ENCODE measurements at regions not wholly inside any gene's neighbourhood (a gene's known extent, or its start where the extent isn't known, plus 50 kb on each side); places are given as distances from the start of the nearest gene placed in this dataset.

DNA sequence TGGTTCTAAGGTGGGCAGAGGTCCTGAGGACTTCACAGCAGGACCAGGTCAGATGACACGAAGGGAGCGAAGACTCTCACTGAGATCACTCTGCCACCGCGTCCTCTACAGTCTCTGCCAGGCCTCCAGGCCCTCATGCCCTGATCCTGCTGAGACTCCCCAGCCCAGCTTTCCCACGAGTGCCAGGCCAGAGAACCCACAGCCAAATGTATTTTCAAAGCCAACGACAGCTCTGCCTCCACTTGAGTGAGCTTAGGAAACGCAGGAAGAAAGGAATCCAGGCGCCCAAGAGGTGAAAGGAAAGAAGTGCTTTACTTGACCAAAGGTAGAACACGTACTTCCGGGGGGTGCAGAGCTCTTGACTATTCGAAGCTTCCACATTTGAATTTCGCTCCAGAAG lies 275.0 kb downstream of the XXYLT1 start:
- DNase-seq = no peak

DNA sequence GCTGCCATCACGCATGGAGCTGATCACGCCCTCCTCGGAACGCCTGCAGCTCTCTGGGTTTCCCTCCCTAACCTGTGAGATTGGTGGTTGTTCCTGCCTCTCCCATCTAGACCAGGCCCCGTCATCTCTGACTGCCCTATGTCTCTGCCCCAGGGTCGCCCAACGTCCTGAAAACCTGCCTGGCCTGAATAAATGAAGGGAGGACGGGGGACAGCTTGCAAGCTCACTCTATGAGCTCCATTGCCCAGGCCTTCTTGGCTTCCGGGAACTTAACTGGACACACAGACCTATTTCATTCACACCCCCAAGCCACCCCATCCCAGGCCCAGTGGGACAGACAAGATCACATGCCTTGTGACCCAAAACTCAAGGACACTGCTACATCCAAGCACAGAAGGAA lies 274.2 kb downstream of the XXYLT1 start:
- no peak for DNase-seq

DNA sequence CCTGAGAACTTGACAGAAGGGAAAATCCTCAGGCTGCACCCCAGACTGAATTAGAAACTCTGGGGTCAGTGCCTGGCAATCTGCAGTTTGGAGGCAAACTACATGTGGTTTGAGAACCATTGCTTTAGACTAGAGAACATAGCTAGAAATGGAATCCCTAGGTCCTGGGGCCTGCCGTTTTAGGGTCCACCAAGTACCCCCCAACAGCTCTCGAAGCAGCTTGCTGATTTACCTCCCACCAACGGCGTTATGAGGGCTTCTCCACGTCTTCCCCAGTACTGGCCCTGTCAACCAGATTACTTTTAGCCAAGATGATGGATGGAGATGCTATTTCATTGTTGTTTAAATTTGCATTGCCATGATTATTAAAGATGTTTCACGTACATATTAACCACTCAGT lies 272.5 kb downstream of the XXYLT1 start:
- DNase-seq = no peak

DNA sequence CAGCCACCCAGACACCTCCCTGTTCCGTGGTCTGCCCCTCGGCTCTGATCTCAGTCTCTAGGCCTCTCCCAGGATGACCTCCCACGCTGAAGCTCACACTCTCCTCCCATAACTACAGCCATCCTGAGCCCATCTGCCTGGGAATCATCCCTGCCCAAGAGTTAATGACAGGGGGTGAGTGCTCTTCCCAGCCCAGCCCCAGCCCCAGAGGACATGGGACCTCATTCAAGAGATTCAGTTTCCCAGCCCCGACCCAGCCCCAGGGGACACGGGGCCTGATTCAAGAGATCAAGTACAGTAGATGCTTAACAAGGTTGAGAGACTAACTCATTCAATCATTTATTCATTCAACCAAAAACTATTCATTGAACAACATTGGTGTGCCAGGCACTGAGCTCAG lies 272.0 kb downstream of the XXYLT1 start:
- DNase-seq = no peak

DNA sequence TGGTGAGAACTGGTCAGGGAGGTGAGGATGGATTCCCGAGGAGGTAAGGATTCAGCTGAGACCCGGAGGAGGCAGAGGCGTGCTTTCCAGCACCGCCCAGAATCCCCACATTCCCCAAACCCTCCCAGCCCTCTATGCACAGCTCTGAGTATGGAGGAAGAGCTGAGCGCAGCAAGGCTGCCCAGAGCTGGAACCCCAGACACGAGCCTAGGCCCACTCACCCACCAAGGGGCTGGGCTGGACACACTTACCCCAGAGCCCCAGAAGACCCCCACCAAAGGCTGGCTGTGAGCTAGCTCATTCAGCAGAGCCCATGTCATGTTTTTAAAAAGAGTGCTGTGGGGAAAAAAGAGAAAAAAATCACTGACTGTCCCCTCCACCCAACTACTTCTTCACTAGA lies 271.5 kb downstream of the XXYLT1 start:
- DNase-seq = no peak

DNA sequence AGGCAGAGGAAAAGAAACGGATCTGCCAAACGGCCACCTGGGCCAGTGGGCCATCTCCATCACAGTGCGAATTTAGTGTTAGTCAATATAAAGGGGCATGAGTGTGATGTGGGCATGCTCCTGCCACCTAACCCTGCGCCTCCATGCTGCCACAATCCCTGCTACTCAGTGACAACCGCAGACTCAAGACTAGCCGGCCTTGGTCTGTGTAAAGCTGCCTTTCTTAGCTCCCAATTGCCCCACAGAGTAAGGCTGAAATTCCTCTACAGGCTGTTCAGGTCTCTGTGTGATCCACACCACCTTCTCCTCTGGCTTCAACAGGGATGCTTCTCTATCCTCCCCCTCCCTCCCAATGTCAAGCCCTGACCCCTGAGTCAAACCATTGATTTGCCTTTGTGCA lies 269.7 kb downstream of the XXYLT1 start:
- DNase-seq = no peak

DNA sequence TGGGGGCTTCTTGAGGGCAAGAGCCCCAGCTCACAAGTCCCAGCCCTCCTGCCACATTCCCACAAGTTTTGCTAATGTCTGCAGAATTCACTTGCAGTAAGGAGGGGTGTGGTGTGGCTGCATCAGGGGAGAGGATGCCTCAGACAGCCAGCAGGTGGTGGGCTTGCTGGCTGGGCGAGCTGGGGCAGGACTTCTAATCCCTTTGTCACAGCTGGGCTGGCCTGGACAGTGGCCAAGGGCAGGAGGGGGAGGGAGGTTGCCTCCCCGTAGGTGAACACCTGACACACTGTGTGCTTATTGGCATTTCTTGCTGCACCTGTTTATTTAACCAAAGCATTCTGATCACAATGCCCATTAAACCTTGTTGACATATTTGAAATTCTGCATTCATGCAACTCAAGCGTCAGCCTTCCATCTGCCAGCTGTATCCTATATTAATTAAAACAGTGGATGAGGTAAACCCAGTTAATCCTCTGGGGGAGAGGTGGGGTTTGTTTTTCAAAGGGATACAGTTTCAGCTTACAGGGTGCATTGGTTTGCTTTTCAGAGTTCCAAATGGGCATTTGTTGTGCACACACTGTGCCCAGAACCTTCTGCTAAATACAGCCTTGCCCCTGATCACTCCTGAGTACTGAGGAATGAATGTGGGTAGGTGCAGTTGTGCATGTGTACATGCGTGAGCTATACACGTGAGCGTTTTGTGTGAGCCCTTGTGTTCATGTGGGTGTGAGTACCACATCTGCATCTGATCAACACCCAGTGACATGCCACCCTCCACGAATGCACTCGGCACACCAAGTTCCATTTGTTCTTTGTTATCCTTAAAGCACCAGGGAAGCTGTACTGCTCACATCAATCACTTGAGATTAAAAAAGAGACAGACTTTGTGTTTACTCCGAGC lies 268.7 kb downstream of the XXYLT1 start:
- no peak for DNase-seq

DNA sequence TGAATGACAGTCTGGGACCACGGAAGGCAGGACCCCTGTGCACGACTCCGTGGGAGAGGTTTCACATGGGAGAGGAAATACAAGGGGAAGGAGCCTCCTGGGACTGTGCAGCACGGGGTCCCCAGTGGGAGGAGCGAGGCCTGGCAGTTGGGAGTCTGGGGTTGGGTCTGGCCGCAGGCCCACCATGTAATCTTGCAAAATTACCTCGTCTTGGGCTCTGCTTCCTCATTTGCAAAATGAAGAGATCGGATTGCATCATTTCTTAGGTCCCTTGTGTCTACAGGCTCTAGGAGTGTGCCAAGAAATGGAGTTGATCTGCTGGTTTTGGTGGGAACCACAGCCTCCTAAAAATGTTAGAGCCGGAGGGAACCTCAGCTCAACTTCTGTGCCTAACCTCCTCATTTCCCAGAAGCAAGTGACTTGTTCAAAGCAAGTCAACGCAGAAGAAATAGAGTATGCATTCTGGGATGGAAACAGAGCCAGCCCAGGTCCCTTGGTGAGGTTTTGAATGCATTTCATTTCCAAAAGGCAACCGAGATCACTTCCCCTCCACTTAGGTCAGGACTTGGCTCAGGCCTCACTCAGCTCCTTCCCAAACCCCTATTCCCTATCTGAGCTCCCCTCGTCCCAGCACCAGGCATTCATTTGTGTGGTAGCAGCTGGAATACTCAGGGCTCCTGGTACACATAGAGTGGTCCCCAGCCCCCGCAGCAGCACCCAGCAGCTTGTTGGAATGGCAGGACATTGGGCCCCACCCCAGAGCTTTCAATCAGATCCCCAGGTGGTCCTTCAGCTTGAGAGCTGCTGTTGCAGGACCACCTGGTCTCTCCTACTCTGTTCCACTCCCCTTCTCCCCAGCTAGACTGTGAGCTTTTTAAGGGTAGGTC lies 267.7 kb downstream of the XXYLT1 start:
- DNase-seq = no peak

DNA sequence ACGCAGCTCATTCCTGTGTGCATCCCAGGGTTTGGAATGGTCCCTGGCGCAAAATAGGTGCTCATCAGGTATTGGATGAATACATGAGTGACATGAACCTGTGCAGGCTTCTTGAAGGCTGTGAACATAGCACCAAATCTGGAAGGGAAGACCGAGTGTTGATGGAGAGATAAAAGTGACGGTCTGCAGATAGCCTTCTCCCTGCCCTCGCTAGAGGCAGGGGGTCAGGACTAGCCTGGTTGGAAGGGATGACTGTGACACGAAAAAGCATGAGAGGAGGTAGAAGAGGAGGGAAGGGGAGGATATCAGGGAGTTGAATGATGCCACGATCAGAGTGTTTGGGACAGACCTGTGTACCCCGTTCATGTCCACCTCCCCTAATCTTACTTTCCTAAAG lies 267.1 kb downstream of the XXYLT1 start:
- DNase-seq = no peak

DNA sequence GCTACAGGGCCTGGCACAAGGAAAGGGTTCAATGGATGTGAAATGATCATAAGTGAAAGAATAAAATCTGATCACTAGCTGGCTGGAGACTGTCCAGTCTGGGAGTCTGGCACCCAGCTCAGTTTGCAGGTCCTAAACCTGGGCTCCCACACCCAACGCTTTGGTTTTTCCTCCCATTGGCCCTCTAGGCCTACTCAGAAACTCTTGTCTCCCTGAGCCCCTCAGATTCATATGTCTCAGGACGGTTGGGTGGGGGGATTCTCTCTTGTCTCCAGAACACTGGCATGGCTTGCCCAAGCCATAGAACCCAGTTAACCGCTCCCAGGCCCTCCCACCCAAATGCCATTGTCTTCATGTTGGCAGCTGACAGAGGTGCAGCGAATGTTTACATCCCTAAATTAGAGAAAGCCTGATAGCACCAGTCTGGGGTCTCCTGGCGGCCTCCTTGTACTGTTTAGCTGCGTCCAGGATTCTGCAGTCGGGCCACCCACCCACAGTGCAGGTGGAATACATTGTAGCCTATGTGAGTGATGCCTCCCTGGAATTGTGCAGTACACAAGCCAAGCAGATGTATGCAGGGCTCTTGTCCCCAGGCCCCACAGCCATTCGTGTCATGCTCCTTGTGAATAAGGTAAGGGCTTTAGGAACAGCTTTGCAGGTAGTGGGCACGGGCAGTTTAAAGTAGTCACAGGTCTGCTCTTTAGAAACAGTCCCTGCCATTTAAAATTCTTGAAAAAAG lies 266.3 kb downstream of the XXYLT1 start:
- no peak for DNase-seq

DNA sequence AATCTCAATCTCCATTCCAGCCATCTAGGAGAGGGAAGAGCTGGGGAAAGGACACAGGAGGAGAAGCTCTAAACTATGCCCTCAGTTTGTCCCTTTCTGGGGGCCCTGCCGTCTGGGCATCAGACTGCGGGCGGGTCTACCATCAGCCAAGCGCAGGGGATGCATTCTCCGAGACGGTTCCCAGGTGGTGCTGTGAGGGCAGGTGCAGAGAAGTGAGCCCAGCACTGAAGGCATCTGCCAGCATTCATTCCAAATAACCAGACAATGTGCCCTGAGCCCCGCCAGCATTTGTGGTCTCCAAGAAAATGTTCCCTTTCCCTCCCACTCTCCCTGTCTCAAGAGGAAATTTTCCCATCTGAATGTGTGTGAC lies 265.7 kb downstream of the XXYLT1 start:
- no peak for DNase-seq

DNA sequence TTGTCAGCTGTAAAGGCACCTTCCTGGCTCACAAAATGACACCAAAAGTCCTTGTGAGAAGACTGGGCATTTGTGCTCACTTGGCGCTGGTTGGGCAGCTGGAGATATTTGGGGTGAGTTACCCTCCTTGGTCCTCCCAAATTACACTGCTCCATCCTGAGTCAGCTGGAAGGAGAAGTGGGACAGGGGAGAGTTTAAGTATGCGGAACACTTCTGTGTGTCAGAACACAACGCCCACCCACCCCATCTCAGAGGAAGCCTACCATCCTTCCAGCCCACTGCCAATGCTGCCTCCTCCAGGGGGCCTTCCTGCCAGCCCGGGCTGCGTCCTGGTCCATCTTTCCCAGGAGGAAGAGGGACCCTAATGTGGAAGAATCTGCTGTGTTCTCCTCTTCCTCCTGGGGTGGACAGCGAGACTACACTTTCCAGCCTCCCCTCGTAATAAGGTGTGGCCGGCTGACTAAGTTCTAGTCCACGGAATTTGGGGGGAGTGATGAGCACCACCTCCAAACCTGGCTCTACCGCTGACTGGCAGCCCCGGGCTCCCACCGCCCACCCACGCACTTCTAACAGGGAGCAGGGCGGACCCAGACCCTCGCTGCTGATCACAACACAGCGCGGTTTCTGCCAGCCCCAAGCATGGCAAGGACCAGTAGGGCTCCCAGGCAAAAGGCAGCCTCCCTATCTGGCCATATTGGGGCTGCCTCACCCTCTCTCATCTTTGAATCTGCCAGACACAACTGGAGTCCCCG lies 265.0 kb downstream of the XXYLT1 start:
- no peak for DNase-seq

DNA sequence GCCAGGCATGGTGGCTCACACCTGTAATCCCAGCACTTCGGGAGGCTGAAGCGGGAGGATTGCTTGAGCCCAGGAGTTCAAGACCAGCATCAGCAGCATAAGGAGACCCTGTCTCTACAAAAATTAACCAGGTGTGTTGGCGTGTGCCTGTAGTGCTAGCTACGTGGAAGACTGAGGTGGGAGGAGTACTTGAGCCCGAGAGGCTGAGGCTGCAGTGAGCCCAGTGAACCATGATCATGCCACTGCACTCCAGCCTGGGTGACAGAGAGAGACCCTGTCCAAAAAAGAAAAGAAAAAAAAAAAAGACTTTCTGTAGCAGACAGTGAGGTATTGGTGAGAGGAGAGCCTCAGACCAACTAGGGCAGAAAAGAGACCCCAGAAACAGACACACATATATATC lies 263.8 kb downstream of the XXYLT1 start:
- DNase-seq = no peak

DNA sequence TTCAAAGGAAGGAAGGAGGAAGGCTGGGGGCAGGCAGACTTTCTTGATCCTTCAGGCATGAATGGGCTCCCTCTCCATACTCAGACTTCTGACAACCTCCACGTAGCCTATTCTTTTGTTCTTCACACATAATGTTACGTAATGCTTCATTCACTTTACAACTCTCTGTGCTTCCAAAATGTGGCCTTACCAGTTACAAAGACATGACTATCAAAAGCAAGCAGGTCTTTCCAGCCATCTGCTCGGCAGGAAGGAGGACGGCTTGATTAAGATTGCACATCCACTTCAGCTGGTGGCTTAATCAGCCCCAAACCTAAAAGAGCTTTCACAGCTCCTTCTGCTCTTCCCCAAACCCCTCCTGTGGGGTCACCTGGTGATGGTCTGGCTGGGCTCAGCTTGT lies 263.2 kb downstream of the XXYLT1 start:
- DNase-seq = no peak

DNA sequence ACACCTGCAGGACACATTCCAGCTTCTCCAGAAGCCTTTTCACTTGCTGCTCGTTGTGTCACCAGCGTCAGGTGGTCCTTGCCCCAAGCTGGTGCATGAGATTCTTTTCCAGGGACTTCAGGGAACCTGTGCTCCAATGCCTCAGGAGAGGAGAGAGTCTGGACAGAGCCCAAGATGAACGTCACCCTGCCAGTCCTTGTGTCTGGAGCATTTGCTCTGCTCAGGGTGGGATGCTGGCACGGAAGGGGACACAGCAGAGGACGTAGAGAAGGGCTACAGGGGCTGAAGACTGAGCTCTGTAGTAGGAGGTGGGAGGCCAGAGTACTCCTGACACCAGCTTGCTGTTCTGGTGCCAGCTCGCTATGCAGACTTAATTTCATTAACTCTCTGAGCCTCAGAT lies 262.1 kb downstream of the XXYLT1 start:
- no peak for DNase-seq

DNA sequence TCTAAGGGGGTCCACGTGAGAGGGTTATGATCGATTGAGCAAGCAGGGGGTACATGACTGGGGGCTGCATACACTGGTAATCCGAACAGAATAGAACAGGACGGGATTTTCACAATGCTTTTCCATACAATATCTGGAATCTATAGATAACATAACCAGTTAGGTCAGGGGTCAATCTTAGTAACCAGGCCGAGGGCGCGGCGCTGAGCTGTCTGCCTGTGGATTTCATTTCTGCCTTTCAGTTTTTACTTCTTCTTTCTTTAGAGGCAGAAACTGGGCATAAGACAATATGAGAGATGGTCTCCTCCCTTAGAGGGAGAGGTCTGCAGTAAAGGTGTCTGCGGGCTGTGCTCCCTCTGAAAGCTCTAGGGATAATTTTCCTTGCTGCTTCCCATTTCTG lies 261.3 kb downstream of the XXYLT1 start:
- DNase-seq = no peak

DNA sequence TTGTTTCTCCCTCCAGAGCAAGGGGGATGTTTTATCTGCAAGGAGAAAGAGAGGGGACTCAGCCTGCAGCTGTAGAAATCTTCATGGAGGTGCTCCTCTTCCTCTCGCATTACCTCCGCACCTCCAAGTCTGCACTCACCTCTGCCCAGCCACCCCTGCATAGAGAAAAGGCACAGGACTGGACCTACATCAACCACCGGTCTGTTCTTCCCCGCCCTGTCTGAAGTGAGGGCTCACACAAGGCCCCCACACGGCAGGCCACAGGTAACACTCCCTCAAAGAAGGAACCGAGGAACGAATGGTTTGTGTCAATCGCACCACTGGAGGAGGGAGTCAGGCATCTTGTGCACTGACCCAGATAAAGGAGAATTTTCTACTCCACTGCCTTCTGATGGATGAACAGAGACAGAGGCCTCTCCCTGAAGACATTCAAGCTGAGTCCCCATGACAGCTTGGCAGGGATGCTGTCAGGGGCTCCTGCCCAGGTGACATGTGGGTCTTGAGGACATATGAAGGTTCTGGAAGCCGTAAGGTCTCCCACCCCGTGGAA lies 260.3 kb downstream of the XXYLT1 start:
- DNase-seq = no peak

DNA sequence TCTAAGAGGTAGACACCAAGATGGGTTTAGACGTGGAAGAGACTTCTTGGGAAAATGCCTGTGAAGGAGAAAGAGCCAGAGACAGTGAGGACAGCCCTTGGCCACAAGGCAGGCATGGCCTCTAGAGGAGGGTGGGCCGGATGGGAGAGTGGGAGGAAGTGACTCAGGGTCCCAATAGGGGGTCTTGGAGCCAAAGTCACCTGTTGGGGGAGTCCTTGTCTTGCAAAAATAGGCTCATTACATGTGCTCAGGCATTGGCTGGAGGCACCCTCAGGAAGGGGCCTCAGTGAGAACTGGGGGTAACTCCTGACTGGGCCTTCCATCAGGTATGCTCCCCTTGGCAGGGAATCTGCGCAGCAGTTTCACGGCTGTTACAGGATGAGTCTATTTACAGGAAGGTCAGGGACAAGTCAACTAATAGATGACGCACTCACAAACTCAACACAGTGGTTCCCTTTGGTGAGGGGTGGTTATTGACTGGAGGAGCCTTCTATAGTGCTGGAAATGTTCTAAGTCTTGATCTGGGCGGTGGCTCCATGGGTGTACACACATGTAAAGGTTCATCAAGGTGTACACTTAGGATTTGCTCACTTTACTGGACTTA lies 259.6 kb downstream of the XXYLT1 start:
- DNase-seq = no peak

DNA sequence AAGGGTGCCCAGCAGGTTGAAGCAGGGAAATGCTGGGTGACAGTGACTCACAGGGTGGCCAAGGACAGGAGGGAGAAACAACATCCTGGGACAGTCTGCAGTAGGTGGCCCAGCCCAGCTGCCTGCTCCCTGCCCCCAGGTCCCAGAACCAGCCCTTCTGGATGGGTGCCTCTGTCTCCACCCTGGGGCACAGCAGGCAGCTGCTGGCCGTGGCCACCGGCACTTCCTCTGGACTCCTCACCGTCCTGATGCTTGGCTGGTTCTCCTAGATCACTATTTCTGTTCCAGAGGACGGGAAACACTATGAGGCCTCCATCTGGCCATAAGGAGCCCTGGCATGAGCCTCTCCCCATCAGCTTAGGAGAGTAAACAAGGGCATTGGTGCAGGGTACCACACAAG lies 258.9 kb downstream of the XXYLT1 start:
- no peak for DNase-seq

DNA sequence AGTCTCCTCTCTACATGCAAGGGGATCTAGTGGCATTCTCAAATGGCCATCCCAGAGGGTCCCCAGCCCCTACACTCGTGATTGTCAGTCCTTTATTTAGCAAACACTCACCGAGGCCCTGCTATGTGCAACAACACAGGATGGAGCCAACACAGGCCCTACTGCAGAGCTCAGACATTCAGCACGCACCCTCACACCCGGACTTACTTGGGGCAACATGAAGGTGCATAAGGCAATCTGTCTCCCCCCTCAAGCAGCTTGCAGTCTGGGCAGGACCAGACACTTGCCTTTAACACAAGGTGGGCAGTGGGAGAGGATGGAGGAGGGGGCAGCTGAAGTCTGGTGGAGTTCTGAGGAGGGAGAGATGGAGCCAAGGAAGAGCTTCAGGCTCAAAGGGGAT lies 258.4 kb downstream of the XXYLT1 start:
- DNase-seq = no peak

Measured in hindlimb muscle (tissue), 1 donor.